ENCODE measurements at regions not wholly inside any gene's neighbourhood (a gene's known extent, or its start where the extent isn't known, plus 50 kb on each side); places are given as distances from the start of the nearest gene placed in this dataset.

- H3K9me3 ChIP-seq, result peaks cover 27% of the 10 kb centered on the region
- TF ChIP-seq CBX2 (IDR thresholded peaks at IDR 0.05; ENCODE audit: borderline replicate concordance, low read depth) (no peak), RAD21 (conservative IDR thresholded peaks at IDR 0.05 in 1 of 2, IDR thresholded peaks at IDR 0.05 in 1 of 2) (no peak), HMGXB4 (CRISPR knock-in tag; IDR thresholded peaks at IDR 0.05; ENCODE audit: borderline replicate concordance) (no peak), BHLHE40 (IDR thresholded peaks at IDR 0.05; ENCODE audit: low read depth, low read length) (no peak), SMC3 (IDR thresholded peaks at IDR 0.05) (no peak)
- TF ChIP-seq, protein P1, sequence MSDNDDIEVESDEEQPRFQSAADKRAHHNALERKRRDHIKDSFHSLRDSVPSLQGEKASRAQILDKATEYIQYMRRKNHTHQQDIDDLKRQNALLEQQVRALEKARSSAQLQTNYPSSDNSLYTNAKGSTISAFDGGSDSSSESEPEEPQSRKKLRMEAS (IDR thresholded peaks at IDR 0.05), result no peak
- FAIRE-seq (no peak), DNase-seq (ENCODE audit: low read depth in 1 of 2, low spot score in 1 of 2) (no peak), ATAC-seq (no peak; a peak in 1 of 6 replicates)
- ChIA-PET CTCF (interaction anchor here (0.7 kb wide), 1 partner anchor 18 kb away, joined by 4 read pairs; no protein-coding TSS in a partner anchor), POLR2A (no interaction called here)
- WGBS (ENCODE audit: missing lambda C conversion rate), result 46% methylated on average over 2 of the region's 2 CpGs
- no peak overlapping the region for H3K4me2 ChIP-seq
- no peaks in the 10 kb centered on the region for H3K4me1 ChIP-seq
- no peak overlapping the region for H3K27ac ChIP-seq
- no peak overlapping the region for H3K4me3 ChIP-seq
Observed at GRCh38 chr5:171573021-171573420, 153.6 kb downstream of the FGF18 start.

- H3K4me1 ChIP-seq, result no peaks in the 10 kb centered on the region
- ATAC-seq, result no peak
- no peak for DNase-seq (ENCODE audit: low read depth in 1 of 2, low spot score in 1 of 2)
- no peak overlapping the region for H3K27ac ChIP-seq
- POLR2A ChIA-PET, result no interaction called here
- H3K4me2 ChIP-seq, result no peak overlapping the region
- FAIRE-seq, result no peak
- H3K4me3 ChIP-seq, result no peak overlapping the region
- CTCF ChIA-PET, result interaction anchor here (0.7 to 0.8 kb wide), 2 partner anchors 19 to 90 kb away, joined by 3 to 4 read pairs; no protein-coding TSS in a partner anchor
- no peak for TF ChIP-seq RCOR1 (IDR thresholded peaks at IDR 0.05; ENCODE audit: low read depth, low read length)
- TF ChIP-seq JUN (IDR thresholded peaks at IDR 0.05), result no peak
- no peak for TF ChIP-seq TFCP2L1 (CRISPR knock-in tag; IDR thresholded peaks at IDR 0.05)
- no peak for TF ChIP-seq TP53 (CRISPR knock-in tag; IDR thresholded peaks at IDR 0.05)
- TF ChIP-seq CBX2 (IDR thresholded peaks at IDR 0.05; ENCODE audit: borderline replicate concordance, low read depth), result no peak
- no peak for TF ChIP-seq RFX5 (IDR thresholded peaks at IDR 0.05)
- peaks cover 21% of the 10 kb centered on the region for H3K9me3 ChIP-seq
- 66% methylated on average over 11 of the region's 17 CpGs for WGBS (ENCODE audit: missing lambda C conversion rate)
Observed at GRCh38 chr5:171573451-171574225, 154.2 kb downstream of the FGF18 start.

- H3K4me1 ChIP-seq, result no peaks in the 10 kb centered on the region
- H3K4me2 ChIP-seq, result no peak overlapping the region
- ChIA-PET POLR2A (no interaction called here), CTCF (no interaction called here)
- no peak overlapping the region for H3K4me3 ChIP-seq
- TF ChIP-seq HEYL (CRISPR knock-in tag; IDR thresholded peaks at IDR 0.05) (no peak), ESRRA (IDR thresholded peaks at IDR 0.05; ENCODE audit: borderline replicate concordance, low read length) (no peak), RCOR1 (IDR thresholded peaks at IDR 0.05; ENCODE audit: low read depth, low read length) (no peak)
- TF ChIP-seq, protein P2, sequence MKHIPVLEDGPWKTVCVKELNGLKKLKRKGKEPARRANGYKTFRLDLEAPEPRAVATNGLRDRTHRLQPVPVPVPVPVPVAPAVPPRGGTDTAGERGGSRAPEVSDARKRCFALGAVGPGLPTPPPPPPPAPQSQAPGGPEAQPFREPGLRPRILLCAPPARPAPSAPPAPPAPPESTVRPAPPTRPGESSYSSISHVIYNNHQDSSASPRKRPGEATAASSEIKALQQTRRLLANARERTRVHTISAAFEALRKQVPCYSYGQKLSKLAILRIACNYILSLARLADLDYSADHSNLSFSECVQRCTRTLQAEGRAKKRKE (CRISPR knock-in tag; IDR thresholded peaks at IDR 0.05; ENCODE audit: low read depth), result no peak
- ATAC-seq, result no peak
- no peak overlapping the region for H3K27ac ChIP-seq
- DNase-seq (ENCODE audit: low read depth in 1 of 2, low spot score in 1 of 2), result no peak
- 29% methylated on average over 4 of the region's 4 CpGs for WGBS (ENCODE audit: missing lambda C conversion rate)
- peaks cover 15% of the 10 kb centered on the region for H3K9me3 ChIP-seq
- FAIRE-seq, result no peak
Observed at GRCh38 chr5:171574376-171574775, 154.9 kb downstream of the FGF18 start.

- Histone ChIP-seq H3K9me3 (peaks cover 5% of the 10 kb centered on the region; the same call in 2 of the 3 replicates), H3K4me3 (no peak overlapping the region), H3K4me1 (no peaks in the 10 kb centered on the region), H3K27ac (no peak overlapping the region), H3K4me2 (no peak overlapping the region)
- POLR2A ChIA-PET, result no interaction called here
- WGBS (ENCODE audit: missing lambda C conversion rate), result 57% methylated on average over 3 of the region's 3 CpGs
- ATAC-seq (no peak), FAIRE-seq (no peak), DNase-seq (ENCODE audit: low read depth in 1 of 2, low spot score in 1 of 2) (no peak)
- CTCF ChIA-PET, result no interaction called here
- TF ChIP-seq, protein P1 (IDR thresholded peaks at IDR 0.05), result no peak
- no peak for TF ChIP-seq HEYL (CRISPR knock-in tag; IDR thresholded peaks at IDR 0.05)
- no peak for TF ChIP-seq HOXA7 (CRISPR knock-in tag; IDR thresholded peaks at IDR 0.05)
- no peak for TF ChIP-seq EHF (CRISPR knock-in tag; IDR thresholded peaks at IDR 0.05)
- no peak for TF ChIP-seq HMGXB4 (CRISPR knock-in tag; IDR thresholded peaks at IDR 0.05; ENCODE audit: borderline replicate concordance)
- TF ChIP-seq GATA3 (IDR thresholded peaks at IDR 0.05; ENCODE audit: borderline replicate concordance), result no peak
- no peak for TF ChIP-seq CBX2 (IDR thresholded peaks at IDR 0.05; ENCODE audit: borderline replicate concordance, low read depth)
- TF ChIP-seq, protein P3, sequence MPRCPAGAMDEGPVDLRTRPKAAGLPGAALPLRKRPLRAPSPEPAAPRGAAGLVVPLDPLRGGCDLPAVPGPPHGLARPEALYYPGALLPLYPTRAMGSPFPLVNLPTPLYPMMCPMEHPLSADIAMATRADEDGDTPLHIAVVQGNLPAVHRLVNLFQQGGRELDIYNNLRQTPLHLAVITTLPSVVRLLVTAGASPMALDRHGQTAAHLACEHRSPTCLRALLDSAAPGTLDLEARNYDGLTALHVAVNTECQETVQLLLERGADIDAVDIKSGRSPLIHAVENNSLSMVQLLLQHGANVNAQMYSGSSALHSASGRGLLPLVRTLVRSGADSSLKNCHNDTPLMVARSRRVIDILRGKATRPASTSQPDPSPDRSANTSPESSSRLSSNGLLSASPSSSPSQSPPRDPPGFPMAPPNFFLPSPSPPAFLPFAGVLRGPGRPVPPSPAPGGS (IDR thresholded peaks at IDR 0.05), result no peak
- TF ChIP-seq KDM5A (IDR thresholded peaks at IDR 0.05), result no peak
- TF ChIP-seq RARB (CRISPR knock-in tag; IDR thresholded peaks at IDR 0.05), result no peak
- TF ChIP-seq RCOR1 (IDR thresholded peaks at IDR 0.05; ENCODE audit: low read depth, low read length), result no peak
- TF ChIP-seq ELK1 (IDR thresholded peaks at IDR 0.05; ENCODE audit: low read depth, low read length), result no peak
Observed at GRCh38 chr5:171575386-171575785, 155.9 kb downstream of the FGF18 start.
